ENCODE measurements at regions not wholly inside any gene's neighbourhood (a gene's known extent, or its start where the extent isn't known, plus 50 kb on each side); places are given as distances from the start of the nearest gene placed in this dataset.

DNA sequence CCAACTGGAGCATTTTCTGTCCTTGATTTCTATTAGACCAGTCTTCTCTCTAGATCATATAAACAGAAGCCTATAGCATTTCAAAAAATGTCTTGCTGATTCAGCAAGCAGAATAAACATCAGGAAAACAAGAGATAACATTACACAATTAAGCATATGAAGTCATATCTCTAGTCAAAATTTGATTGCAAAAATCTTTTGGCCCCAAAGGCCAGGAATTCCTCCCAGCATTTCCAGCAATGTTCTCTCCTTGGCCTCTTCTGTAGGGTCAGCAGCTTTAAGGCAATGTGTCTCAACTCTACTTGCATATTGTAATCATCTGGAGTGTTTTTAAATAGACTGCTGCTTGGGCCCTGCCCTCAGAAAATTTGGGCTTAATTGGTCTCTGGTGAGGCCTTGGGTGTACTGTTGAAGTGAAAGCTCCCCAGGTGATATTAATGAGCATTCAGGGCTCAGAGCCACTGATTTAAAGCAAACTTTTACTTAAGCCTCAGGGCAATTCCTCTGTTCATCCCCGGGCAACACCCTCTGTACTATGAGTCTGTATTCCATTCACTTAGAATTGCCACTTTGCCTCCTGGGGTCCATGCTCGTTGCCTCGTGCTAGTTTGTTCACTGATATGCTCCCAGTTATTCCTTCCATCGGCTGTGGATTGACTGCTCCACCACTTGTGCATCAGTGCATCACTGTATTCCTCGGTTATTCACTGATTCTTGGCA lies 1072.6 kb downstream of the ROBO2 start (continued):
- TF ChIP-seq, protein P1, sequence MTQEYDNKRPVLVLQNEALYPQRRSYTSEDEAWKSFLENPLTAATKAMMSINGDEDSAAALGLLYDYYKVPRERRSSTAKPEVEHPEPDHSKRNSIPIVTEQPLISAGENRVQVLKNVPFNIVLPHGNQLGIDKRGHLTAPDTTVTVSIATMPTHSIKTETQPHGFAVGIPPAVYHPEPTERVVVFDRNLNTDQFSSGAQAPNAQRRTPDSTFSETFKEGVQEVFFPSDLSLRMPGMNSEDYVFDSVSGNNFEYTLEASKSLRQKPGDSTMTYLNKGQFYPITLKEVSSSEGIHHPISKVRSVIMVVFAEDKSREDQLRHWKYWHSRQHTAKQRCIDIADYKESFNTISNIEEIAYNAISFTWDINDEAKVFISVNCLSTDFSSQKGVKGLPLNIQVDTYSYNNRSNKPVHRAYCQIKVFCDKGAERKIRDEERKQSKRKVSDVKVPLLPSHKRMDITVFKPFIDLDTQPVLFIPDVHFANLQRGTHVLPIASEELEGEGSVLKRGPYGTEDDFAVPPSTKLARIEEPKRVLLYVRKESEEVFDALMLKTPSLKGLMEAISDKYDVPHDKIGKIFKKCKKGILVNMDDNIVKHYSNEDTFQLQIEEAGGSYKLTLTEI (CRISPR knock-in tag; conservative IDR thresholded peaks at IDR 0.05), result no peak
- TF ChIP-seq, protein P2, sequence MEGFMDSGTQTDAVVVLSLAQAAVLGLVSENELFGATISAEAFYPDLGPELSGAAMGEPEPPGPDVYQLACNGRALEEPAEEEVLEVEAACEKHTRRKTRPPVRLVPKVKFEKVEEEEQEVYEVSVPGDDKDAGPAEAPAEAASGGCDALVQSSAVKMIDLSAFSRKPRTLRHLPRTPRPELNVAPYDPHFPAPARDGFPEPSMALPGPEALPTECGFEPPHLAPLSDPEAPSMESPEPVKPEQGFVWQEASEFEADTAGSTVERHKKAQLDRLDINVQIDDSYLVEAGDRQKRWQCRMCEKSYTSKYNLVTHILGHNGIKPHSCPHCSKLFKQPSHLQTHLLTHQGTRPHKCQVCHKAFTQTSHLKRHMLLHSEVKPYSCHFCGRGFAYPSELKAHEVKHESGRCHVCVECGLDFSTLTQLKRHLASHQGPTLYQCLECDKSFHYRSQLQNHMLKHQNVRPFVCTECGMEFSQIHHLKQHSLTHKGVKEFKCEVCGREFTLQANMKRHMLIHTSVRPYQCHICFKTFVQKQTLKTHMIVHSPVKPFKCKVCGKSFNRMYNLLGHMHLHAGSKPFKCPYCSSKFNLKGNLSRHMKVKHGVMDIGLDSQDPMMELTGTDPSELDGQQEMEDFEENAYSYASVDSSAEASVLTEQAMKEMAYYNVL (CRISPR knock-in tag; IDR thresholded peaks at IDR 0.05; ENCODE audit: borderline replicate concordance), result no peak
- TF ChIP-seq ZEB1 (IDR thresholded peaks at IDR 0.05; ENCODE audit: insufficient replicate concordance, low read depth), result no peak
- no peak for TF ChIP-seq ZFP36L2 (CRISPR knock-in tag; IDR thresholded peaks at IDR 0.05)
- TF ChIP-seq SIN3B (IDR thresholded peaks at IDR 0.05; ENCODE audit: low read length), result no peak
- TF ChIP-seq GLI4 (CRISPR knock-in tag; IDR thresholded peaks at IDR 0.05; ENCODE audit: borderline replicate concordance), result no peak
- TF ChIP-seq, protein P3, sequence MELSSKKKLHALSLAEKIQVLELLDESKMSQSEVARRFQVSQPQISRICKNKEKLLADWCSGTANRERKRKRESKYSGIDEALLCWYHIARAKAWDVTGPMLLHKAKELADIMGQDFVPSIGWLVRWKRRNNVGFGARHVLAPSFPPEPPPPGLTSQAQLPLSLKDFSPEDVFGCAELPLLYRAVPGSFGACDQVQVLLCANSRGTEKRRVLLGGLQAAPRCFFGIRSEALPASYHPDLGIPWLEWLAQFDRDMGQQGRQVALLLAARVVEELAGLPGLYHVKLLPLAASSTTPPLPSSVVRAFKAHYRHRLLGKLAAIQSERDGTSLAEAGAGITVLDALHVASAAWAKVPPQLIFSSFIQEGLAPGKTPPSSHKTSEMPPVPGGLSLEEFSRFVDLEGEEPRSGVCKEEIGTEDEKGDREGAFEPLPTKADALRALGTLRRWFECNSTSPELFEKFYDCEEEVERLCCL (CRISPR knock-in tag; IDR thresholded peaks at IDR 0.05; ENCODE audit: borderline replicate concordance), result no peak

DNA sequence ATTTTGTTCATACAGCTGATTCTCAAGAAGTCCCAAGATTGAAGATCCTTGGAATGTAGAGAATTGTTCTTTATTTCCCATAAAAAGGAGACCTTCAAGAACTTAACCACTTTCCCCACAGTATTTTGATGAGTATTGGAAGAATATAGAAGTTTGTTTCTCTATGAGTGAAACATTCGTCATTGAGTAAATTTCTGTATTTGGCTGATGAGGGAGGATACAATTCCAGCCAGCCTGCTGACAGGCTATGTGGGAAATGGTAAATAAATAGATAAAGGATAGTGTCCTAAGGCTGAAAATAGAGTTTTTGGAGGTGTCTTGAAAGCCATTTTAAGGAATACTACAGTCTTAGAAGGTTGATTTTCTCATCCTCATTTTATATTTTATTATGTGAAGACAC lies 1076.1 kb downstream of the ROBO2 start:
- H3K36me3 ChIP-seq (replicated peaks in 1 of 2; ENCODE audit: control insufficient read depth in 1 of 2, insufficient read depth in 2 of 2, low read length in 2 of 2), result no peaks in the 10 kb centered on the region
- H3K9me3 ChIP-seq (ENCODE audit: low read length), result no peaks in the 10 kb centered on the region
- no TSS peak for BruUV-seq (replicated peaks)
- ChIA-PET CTCF (ENCODE audit: low intra/inter-chr PET ratio, low total read pairs) (no interaction called here), POLR2A (no interaction called here)
- H3K4me2 ChIP-seq (ENCODE audit: low read depth, low read length), result no peak overlapping the region
- ATAC-seq (no peak), FAIRE-seq (no peak), DNase-seq (ENCODE audit: low spot score) (no peak)
- H4K20me1 ChIP-seq (ENCODE audit: insufficient read depth, low read length), result no peaks in the 10 kb centered on the region
- H3K9ac ChIP-seq (ENCODE audit: insufficient read depth, low read depth, low read length), result no peak overlapping the region
- no peak overlapping the region for H3K4me3 ChIP-seq (replicated peaks in 1 of 3; ENCODE audit: insufficient read depth in 1 of 3, low read depth in 2 of 3, low read length in 3 of 3)
- in situ Hi-C loops (cut with HindIII; ENCODE audit: extremely low pct_ligation_motif_present, low pct_unique_long_range_greater_than_20kb) (no loop called here), intact Hi-C loops (cut with micrococcal nuclease; ENCODE audit: unreplicated experiment) (no loop called here)
- 0% methylated on average over 1 of the region's 1 CpG for WGBS (ENCODE audit: low lambda C conversion rate)
- no peak overlapping the region for H2AFZ ChIP-seq (ENCODE audit: low read length)
- H3K27me3 ChIP-seq (ENCODE audit: control insufficient read depth in 1 of 2, insufficient read depth in 2 of 2, low read length in 2 of 2), result no peaks in the 10 kb centered on the region
- no peaks in the 10 kb centered on the region for H3K4me1 ChIP-seq (ENCODE audit: insufficient read depth, low read length)
- no peak overlapping the region for H3K27ac ChIP-seq (ENCODE audit: extremely low read length, insufficient read depth, low read length)
- no peaks in the 10 kb centered on the region for H3K79me2 ChIP-seq (ENCODE audit: insufficient read depth, low read length)
- TF ChIP-seq AHR (CRISPR knock-in tag; IDR thresholded peaks at IDR 0.05) (no peak), HMG20A (CRISPR knock-in tag; IDR thresholded peaks at IDR 0.05; ENCODE audit: borderline replicate concordance) (no peak), ASH2L (IDR thresholded peaks at IDR 0.05; ENCODE audit: insufficient read length, low read depth, low read length) (no peak), ZNF615 (CRISPR knock-in tag; IDR thresholded peaks at IDR 0.05; ENCODE audit: borderline replicate concordance) (no peak), KMT2B (CRISPR knock-in tag; IDR thresholded peaks at IDR 0.05) (no peak)
- TF ChIP-seq, protein P4, sequence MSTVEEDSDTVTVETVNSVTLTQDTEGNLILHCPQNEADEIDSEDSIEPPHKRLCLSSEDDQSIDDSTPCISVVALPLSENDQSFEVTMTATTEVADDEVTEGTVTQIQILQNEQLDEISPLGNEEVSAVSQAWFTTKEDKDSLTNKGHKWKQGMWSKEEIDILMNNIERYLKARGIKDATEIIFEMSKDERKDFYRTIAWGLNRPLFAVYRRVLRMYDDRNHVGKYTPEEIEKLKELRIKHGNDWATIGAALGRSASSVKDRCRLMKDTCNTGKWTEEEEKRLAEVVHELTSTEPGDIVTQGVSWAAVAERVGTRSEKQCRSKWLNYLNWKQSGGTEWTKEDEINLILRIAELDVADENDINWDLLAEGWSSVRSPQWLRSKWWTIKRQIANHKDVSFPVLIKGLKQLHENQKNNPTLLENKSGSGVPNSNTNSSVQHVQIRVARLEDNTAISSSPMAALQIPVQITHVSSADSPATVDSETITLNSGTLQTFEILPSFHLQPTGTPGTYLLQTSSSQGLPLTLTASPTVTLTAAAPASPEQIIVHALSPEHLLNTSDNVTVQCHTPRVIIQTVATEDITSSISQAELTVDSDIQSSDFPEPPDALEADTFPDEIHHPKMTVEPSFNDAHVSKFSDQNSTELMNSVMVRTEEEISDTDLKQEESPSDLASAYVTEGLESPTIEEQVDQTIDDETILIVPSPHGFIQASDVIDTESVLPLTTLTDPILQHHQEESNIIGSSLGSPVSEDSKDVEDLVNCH (CRISPR knock-in tag; IDR thresholded peaks at IDR 0.05), result no peak
- TF ChIP-seq, protein P5, sequence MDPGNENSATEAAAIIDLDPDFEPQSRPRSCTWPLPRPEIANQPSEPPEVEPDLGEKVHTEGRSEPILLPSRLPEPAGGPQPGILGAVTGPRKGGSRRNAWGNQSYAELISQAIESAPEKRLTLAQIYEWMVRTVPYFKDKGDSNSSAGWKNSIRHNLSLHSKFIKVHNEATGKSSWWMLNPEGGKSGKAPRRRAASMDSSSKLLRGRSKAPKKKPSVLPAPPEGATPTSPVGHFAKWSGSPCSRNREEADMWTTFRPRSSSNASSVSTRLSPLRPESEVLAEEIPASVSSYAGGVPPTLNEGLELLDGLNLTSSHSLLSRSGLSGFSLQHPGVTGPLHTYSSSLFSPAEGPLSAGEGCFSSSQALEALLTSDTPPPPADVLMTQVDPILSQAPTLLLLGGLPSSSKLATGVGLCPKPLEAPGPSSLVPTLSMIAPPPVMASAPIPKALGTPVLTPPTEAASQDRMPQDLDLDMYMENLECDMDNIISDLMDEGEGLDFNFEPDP (CRISPR knock-in tag; conservative IDR thresholded peaks at IDR 0.05), result no peak
